Hematopoietic multipotent progenitor cell (in vitro differentiated cells): ENCODE measurements at regions not wholly inside any gene's neighbourhood (a gene's known extent, or its start where the extent isn't known, plus 50 kb on each side); places are given as distances from the start of the nearest gene placed in this dataset.
"Not testable (repeated sequence)": the region's sequence is repeated elsewhere in the genome, so short reads cannot be mapped to it uniquely, and the experiment has no call there.

Source experiments
- DNase-seq, 3 donors: peaks; one replicate each; pipeline ENCODE4 v3.0.0-alpha.2; 2011 to 2015; ENCODE audit warnings: low read depth in 2 of 3, low spot score in 2 of 3

- DNase-seq = not testable (repeated sequence)
These were observed 97.0 kb upstream of the FGF3 start for GRCh38 chr11:69916251-69916649.

DNA sequence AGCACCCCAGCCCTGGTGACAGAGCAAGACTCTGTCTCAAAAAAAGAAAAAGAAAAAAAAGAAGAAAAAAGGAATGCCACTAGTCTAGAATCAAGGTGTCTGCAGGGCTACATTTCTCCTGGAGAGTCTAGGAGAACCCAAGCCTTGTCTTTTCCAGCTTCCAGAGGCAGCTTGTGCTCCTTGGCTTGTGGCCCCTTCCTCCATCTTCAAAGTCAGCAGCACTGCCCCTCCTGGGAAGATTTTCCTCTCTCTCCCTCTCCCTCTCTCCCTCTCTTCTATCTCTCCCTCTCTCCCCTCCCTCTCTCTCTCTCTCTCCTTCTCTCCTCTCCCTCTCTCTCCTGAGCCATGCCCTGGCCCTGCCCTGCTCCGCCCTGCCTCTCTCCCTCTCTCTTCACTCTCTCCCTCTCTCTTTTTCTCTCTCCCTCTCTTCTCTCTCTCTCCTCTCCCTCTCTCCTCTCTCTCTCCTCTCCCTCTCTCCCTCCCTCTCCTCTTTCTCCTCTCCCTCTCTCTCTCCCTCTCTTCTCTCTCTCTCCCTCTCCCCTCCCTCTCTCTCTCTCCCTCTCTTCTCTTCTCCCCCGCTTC lies 97.7 kb upstream of the FGF3 start:
- no peak for DNase-seq

GRCh38 chr11:69917529-69917928 lies 98.3 kb upstream of the FGF3 start:
- no peak for DNase-seq

GRCh38 chr11:69918231-69918937 lies 99.2 kb upstream of the FGF3 start:
- no peak for DNase-seq

DNA sequence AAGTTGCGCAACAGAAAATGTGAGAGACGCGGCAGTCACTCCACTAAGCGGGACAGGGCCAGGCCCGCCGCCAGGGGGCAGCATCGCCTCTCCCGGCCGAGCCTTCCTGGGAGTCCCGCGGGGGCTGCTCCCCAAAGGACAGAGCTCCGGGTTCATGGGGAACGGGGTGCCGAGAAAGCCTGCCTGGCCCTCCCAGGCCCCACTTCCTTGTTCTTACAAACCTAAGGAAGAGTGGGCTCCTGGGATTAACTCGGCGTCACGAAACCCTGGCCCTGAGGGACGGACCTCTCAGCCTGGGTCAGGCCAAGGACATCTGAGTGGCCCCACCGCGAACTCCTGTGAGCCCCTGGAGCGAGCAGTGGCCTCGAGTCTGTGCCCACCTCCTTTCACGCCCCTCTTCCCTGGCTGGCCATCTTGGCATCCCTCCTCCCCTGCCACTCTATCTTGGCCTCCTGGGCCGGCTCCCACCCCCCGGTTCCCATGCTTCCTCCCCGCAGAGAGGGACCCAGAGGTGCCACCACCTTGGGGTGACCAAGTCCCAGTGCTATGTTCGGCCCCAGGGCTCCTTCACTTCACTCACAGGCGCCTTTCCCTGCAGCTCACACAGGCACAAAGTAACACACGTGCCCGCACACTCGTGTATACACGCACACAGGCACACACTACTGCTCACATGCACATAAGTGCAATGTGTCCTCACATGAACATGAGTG lies 99.9 kb upstream of the FGF3 start:
- DNase-seq = peak; percentile 26 to 76 (median 63)

DNA sequence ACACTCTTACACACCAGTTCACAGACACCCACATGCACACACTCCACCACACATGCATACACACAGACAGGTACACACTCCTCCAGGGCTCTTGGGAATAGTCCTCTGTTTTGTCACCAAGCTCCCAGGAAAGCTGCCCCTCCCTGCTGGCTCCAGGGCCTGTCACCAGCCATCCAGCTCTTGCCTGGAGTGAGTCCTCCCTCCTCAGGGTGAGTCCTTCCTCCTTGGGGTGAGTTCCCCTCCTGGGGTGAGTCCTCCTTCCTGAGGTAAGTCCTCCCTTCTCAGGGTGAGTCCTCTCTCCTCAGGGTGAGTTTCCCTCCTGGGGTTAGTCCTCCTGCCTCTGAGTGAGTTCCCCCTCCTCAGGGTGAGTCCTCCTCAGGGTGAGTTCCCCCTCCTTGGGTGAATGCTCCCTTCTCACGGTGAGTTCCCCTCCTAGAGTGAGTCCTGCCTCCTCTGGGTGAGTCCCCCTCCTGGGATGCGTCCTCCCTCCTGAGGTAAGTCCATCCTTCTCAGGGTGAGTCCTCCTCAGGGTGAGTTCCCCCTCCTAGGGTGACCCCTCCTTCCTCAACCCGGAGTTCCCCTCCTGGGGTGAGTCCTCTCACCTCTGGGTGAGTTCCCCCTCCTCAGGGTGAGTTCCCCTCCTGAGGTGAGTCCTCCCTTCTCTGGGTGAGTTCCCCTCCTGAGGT lies 100.6 kb upstream of the FGF3 start:
- DNase-seq = peak in 1 of 3 donors; percentile 27

DNA sequence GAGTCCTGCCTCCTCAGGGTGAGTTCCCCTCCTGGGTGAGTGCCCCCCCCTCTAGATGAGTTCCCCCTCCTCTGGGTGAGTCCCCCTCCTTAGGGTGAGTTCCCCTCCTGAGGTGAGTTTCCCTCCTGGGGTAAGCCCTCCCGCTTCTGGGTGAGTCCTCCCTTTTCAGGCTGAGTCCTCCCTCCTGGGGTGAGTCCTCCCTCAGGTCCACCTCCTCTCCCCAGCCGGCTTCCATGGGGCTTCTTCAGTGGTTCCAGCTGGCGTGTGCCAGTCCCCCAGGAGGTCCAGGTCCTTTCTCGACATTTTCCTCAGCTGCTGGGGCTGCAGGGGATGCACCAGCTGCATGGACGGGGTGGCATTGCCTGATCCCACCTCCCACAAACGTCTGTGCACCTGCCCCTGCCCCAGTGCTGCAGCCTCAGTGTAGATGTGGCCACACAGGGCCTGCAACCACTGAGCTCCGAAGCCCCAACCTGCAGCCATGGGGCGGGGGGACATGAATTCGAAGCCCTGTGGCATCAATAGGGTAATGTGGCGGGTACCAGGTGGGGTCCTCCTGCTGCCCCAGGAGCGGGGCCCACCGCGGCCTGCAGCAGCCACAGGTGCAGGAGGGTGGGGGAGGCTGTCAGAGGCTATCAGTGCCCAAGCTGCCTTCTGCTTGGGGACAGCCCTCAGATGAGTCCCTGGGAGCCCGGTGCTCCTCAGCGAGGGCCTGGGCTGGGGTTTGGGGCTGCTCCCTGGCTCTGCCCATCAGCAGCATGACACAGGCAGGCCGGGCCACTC lies 101.3 kb upstream of the FGF3 start:
- DNase-seq = no peak

GRCh38 chr11:69921128-69922014 lies 102.2 kb upstream of the FGF3 start:
- no peak for DNase-seq

DNA sequence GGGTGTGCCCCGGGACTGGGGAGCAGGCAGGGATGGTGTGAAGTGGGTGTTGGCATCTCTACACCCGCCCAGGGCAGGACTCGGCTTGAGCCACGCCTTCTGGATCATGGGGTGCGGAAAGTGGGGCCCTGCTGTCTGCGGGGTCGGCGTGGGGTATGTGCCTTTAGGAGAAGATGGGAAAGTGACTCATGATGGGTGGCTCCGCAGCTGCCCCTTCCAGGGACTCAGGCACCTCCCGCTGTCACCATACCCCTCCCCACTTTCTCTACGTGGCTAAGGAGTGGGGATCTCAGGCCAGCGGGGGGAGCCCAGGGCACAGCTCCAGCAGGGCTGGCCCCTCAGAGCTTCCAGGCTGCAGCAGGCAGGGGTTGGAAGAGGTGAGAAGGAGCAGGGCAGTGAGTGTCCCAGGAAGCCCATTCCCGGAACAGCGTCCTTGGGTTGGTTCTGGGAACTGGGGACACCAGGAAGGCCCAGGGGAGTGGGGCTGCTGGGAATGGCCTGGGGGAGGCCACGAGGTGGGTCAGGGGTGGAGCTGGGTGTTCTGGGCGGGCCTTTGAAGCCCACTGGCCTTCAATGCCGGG lies 102.9 kb upstream of the FGF3 start:
- DNase-seq = no peak

DNA sequence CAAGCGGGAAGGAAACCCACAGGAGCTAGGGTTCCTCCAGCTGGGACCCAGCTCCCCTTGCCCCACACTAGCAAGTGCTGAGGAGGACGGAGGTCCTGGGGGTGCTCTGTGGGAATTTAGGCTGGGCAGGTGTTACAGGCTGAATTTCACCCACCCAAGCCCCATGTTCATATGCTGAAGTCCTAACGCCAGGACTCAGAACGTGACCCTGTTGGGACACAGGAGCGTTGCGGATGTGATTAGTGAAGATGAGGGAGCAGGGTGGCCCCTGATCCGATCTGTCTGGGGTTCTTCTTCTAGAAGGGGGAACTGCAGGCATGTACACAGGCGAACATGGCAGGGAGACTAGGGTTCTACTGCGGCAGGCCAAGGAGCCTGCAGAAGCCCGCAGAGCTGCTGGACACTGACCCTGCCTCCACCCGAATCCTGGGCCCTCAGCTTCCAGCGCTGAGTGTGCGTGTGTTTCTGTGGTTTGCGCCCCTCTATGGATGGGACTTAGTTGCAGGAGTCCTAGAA lies 103.4 kb upstream of the FGF3 start:
- DNase-seq = no peak

DNA sequence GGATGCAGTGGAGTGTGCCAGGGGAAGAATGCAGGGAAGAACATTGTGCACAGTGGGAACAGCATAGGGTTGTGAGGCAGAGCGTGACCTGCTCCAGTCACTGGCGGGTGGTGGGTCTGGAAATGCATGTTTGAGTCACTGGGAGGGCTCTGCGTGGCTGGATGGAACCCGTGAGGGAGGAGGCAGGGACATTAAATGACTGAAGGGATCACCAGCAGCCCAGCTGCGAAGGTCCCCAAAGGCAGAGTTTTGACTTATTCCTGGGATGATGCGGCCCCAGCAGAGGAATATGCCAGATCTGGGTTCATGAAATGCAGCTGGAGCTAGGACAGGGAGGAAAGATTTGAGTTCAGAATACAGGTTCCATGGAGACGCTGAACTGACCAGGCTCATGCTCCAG lies 104.0 kb upstream of the FGF3 start:
- no peak for DNase-seq

GRCh38 chr11:69923641-69924307 lies 104.6 kb upstream of the FGF3 start:
- no peak for DNase-seq

DNA sequence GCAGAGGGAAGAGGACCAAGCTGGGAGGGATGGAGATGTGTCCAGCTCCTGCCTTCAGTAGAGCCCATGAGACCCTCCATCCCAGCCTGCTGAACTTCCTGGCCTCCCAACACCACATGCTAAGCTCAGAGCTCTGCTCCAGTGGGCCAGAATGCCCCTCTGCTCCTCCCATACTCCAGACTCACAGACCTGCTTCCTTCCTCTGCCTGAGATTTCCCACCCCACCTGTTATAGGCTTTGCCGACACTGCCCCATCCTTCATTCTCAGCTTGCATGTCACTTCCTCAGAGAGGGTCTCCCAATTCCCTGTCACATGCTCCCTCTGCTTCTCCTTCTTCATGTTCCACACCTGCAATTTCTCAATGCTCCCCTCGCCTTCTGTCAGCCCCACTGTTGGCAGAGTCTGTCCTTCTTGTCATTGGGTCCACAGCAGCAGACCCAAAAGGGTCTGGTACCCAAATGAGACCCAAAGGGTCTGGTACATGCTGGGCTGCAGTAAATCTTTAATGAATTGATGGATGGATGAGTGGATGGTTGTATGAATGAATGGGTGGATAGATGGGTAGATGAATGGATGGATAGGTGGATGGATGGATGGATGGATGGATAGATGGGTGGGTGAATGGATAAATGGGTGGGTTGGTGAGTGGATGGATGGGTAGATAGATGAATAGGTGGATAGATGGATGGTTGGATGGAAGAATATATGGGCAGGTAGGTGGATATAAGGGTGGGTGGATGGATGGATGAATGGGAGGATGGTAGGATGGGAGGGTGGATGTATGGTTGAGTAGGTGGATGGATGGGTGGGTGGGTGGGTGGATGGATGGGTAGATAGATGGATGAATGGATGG lies 105.3 kb upstream of the FGF3 start:
- DNase-seq = no peak

DNA sequence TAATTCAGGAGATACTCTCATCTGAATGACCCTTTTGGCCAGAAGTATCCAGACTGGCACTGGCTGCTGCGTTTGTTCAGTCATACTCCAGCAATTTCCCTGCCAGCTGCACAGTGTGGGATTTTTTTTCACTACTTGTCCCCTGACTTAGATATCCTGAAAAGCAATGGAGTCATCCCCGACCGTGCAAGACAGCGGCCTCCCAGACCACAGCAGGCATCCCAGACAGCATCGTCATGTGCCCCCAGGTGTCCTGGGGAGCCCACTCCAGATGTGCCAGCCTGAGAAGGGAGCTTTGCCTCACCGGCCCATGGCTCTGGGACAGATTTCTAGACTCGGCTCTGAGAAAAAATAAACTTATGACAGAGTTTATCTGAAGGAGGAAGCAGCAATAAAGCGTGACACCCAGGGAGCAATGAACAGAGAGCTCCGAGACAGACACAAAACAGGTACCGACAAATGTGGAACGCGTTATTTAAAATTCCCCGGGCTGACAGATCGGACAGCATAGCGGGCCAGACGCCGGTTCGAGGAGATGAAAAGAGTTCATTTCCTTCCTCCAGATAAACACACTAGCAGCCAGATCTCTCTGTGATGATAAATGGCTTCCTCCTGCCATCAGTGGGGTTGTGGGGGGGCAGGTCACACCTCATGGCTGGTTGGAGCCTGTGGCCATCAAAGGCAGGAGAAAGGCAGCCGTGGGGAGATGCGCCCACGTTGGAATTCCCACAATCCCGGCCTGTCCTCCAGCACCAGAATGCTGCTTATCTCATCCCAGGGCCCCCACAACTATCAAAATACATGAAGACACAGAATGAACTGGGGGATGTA lies 106.4 kb upstream of the FGF3 start:
- peak in 2 of 3 donors; percentile 54 to 79 for DNase-seq

- DNase-seq = no peak
These were observed 107.3 kb upstream of the FGF3 start for GRCh38 chr11:69926376-69927050.

GRCh38 chr11:69928121-69928520 lies 108.9 kb upstream of the FGF3 start:
- no peak for DNase-seq
